Left lobe of liver (tissue), 2 donors: ENCODE measurements at regions not wholly inside any gene's neighbourhood (a gene's known extent, or its start where the extent isn't known, plus 50 kb on each side); places are given as distances from the start of the nearest gene placed in this dataset.

Experiments
- ATAC-seq: fragments of 200-7000 bp; cut with Tn5 transposase; one replicate; pipeline ENCODE4 v1.9.1; 2020; ENCODE audit warnings: mild to moderate bottlenecking, moderate library complexity
- DNase-seq: peaks from one replicate; pipeline ENCODE4 v3.0.0-alpha.2; 2020; ENCODE audit warnings: low spot score
- donor health status: DM: no; HTN: no; CAD: no; lungs with moderate emphysema.
- donor health status: DM: no; HTN: yes; CAD: no.

DNA sequence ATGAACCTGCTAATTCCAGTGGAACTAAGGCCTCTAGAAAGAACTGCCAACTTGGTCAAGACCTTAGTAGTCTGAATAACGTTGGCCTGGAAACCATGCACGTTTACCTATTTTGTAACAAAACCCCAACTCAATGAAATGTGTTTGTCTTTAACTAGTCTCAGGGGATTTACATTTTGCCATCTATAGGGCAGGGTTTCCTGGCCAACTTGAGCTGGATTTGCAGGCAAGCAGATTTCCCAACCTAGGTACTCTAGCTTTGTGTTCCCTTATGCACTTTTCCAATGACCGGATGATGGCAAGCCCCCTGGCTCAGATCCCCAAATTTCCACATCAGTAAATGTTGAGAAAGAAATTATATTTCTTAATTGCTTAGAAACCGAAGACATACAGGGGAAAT lies 114.5 kb downstream of the IRS2 start:
- no peak for DNase-seq
- ATAC-seq, result no peak

DNA sequence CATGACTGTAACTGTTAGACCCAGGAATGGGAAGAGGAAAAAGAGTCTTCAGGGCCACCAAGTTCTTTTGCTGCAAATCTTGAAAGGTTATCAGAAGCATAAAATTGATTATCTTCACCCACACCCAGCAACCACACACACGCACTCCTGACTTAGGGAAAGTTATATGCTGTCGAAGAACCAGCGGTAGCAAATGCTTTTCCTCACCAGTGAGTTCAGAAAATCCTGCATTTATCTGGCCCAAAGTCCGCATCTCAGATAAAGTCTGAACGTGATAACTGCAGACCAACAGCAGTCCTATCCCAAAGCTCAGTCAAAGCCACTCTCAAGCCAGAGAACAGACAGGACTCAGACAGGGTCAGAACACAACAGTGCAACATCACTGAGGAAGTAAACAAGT lies 115.6 kb downstream of the IRS2 start:
- DNase-seq (no peak), ATAC-seq (no peak)

DNA sequence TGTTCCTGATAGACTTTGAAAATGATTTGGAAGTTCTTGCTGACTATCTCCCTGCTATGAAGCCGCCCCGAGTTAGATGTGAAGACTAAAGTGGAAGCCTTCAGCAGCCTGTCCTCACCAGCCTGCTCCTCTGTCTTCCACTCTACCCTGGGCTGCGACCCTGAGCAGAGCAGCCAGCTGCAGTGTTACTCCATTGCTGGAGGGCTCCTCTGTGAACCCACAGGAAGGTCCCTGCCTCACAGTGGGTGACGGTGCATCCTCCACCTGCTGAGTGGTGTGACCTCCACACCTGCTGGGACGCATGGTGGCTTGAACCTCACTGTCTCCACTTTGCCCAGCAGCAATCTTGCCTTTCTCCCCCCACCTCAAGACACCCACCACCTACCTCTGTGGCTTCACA lies 116.4 kb downstream of the IRS2 start:
- DNase-seq (no peak), ATAC-seq (no peak)

DNA sequence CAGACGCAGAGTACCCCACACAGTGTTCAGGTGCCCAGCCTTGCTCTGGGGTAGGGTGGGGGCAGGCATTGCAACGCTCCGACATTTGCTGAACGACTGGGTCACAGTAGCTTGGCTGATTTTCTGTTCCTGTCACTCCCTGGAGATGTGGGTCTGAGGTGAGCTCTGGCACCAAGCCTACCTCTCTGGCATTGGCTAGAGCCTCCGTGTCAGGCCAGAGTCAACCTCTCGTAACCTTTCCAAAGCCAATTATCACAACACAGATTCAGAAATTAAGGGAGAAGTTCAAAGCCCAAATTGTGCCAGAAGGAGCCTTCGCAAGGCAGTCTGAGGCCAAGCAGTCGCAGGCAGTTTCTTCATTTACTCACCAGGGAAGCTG lies 117.2 kb downstream of the IRS2 start:
- DNase-seq (peak; percentile 85), ATAC-seq (peak; percentile 92)

DNA sequence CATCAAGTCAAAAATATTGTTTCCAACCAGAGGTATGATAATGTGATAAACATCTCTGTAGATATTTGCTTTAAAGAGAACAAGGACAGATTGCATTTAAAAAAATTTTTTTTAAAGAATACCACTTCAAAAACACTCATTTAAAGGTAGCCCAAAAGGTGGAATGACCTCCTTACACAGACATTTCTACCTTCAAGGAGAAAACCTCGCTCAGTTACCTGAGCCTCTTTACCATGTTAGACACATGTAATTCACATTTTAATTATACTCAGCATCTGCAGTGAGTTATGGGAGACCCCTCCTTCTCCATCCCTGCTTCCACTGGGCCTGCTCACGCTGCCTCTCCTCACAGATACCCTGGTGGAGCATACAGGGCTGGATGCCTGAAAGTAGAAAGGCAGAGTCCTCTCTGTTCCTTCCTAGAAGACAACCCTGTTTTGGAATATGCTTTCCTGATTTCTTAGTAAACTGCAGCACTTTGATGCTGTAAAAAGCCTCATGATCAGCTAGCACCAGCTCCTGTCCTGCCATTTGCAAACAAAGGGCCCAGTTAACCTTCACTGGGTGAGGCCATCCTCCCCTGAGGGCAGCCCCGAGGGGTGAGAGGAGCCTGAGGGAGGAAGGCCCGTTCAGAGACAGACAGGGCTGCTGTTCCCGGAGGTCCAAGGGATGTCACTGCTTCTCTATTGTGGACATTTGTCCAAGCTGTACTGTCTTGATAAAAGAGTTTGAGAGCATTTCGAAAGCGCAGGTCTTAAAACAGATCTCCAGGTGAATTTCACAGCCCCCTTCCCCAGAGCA lies 117.8 kb downstream of the IRS2 start:
- ATAC-seq, result peak; percentile 62
- DNase-seq, result no peak

DNA sequence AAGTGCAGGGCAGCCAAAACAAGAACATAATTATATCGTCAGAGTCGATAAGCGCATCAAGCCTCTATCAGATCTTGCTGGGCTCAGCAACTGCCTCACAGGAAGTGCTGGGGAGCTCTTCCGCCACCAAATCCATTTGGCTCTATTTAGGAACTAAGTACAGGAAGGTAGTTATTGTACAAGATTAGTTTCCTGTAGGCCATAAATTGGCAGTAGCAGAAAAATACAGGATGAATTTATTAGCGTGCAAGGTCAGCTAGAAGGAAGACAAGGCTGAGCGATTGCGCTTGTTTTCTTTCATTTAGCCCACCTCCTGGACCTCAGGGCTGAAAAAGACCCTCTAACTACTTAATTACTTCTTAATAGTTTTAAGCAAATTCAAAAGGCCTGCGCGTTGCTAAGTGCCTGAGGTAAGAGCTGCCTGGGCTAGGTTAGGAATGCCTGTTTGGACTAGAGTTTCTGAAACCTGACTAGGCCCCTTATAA lies 118.5 kb downstream of the IRS2 start:
- ATAC-seq (no peak), DNase-seq (no peak)

DNA sequence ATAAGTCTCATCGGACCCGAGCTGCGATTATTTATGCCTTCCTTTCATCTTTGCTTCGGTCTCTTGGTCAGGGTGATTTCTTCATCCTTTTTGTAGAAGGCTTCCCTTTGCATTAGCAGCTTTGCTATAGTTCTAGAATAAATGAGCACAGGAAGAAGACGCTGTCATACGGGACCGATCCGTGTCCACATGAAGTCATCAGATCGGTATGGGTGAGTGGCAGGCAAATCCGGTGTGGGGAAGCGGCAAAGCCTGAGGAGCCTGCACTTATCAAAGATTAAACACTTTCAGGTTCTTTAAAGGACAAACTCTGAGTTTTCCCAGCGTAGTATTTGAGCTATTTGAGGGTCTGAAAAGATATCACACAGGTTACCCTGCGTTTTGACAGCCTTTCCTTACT lies 119.3 kb downstream of the IRS2 start:
- no peak for ATAC-seq
- DNase-seq, result no peak

DNA sequence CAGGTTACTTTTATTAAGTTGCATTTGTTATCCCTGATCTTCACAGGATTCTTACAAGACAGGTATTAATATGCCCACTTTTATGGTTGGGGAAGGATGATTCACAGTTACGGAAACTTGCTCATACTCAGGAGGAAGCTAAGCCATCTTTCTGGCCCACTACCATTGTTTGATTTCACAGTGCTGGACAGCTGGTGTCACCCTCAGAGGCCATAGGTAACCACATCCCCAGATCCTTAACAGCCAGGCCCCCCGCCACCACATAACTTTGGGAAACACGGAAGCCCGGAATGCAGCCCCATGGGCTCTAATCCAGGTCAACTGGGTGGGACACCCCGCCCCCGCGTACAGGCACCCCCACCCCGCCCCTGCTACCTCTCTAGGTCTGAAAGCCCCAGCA lies 119.7 kb downstream of the IRS2 start:
- DNase-seq, result no peak
- ATAC-seq, result no peak

DNA sequence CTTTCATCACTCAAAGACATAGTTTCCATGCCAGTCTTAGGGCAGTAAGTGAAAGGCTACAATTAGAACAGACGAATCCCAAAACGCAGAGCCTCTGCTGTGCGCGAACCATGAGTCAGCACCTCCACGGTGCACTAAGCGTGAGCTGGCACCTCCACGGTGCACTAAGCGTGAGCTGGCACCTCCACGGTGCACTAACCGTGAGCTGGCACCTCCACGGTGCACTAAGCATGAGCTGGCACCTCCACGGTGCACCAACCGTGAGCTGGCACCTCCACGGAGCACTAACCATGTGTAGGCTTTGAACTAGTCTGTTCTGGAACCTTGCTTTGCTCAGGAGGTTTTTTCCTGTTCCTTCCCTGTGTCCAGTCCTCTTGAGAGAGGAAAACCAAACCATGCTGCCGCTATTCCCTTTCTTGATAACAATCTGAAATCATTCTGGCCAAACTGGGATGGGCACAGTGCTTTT lies 120.6 kb downstream of the IRS2 start:
- DNase-seq, result no peak
- ATAC-seq, result no peak

DNA sequence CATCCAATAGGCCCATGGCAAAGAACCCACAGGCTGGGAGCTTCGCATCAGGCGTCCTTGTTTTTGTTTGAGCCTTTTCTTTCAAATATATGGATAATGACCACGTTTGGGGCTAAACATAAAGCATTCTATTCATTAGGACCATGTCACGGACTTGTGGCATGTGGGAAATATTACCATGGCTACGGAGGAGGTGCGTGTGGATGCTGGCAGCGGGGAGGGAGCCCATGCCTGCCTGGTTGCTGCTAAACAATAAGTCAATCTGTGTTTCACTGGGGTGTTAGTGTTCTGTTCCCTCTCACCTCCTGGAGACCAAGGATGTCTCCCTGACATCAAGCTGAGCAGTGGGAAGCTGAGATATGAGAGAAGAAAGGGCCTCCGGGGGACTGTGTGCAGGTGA lies 121.1 kb downstream of the IRS2 start:
- DNase-seq, result no peak
- no peak for ATAC-seq

DNA sequence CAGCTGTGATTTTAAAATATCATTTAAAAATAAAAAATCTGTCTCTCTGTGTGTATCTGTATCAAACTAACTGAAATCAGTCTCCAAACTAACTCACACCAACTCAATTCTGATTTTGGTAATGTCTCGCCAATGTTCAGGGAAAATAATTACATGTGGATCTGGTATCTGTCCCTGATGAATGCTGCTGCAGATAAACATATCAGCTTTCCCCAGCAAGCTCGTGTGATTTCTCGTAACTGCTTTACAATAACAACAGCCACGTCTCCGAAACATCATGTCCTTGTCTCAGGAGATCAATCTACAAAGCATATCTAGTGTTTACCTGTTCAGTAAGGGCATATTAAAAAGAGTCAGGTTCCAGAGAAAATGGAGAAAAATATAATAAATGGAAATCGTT lies 129.0 kb downstream of the IRS2 start:
- ATAC-seq (no peak), DNase-seq (no peak)

DNA sequence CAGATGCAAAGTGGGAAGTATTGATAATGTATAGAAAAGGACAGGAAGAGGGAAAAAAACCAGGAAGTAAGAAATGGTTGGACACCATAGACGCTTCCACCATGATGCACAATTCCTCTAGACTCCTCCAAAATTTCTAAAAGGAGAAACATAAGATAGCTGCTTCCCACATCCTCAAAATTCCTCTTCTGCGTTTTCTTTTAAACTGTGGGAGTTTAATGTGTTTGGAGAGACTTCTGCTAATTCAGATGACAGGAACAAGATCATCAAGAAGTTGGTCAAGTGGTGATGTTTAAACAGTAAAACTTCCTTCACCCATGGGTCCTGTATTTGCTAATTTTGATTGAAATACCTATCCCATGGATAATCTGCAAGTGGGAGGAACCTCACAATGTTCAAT lies 130.2 kb downstream of the IRS2 start:
- ATAC-seq (no peak), DNase-seq (no peak)

DNA sequence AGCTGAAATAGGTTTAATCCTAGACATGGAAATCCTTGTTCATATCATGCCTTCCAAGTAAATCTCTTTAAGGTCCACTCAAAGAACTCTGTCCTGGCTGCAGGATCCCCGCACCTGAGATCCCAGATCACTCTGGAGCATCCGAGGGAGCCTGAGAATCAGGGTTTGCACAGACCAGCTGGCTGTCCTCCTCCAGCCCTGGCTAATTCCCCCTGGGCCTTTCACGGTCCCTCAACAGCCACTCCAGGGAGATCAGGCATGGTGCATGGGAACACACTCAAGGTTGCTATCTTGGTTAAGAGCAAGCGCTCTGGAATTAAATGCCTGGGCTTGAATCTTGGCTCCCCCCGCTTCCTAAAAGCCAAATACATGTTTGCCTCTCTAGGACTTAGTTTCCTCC lies 130.8 kb downstream of the IRS2 start:
- DNase-seq (no peak), ATAC-seq (no peak)

DNA sequence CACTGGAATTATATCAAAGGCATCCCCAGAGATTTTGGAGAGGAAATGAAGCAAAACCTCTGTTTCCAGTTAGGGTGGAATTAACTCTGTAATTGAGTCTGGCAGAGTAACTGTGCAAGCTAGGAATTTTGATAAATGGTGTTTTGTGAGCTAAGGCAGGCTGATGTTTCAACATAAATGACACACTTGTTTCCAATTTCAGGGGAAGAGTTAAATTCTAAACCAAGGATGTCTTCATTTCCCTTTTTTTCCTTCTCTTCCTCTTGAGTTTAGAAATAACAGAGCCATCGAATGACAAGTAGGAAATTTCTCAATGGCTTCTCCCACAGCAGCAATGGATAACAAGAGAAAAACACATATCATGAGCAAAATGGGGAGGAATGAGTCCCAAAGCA lies 131.2 kb downstream of the IRS2 start:
- DNase-seq, result no peak
- no peak for ATAC-seq

DNA sequence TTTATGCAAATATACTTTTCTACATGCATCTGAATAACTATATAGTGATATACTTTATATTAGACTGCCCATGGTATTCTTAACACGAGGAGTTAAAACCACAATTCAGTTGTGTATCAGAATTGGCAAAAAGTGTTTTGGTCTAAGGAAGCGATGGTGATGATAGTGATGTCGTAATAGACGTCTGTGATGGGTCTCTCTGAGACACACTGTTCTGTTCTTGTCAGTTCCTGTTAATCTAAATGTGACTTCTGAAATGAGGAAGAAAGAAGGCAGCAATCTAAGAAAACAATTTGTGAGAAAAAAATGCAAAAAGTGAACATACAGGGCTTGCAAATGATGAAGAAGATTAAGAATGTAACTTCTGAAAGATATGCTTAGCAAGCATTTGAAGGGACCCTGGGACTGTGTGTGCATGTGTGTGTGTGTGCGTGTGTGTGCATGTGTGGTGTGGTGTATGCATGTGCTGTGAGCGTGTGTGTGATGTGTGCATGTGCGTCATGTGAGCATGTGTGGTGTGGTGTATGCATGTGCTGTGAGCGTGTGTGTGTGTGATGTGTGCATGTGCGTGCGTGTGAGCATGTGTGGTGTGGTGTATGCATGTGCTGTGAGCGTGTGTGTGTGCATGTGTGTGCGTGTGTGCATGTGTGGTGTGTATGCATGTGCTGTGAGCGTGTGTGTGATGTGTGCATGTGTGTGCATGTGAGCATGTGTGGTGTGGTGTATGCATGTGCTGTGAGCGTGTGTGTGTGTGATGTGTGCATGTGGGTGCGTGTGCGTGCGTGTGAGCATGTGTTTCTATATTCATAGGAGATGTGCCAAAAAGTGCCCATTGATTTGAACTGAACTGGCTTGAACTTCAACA lies 131.8 kb downstream of the IRS2 start:
- peak; percentile 9 for ATAC-seq
- no peak for DNase-seq

DNA sequence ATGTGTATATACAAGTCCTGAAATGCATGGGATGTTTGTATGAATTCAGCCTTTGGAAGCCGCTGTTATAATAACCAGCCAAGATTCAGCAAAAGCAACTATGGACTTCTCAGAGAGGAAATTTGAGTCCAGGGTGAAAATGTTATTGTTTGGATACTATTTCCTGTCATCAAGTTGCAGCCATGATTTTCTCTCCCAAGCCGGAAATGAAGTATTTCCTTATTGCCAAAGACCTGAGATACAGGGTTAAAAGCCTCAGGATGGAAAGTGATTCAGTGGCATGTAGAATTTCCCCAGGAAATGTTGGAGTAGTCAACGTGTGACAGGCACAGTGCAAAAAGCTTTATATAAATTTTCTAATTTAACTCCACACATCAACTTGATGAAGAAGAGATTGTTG lies 133.9 kb downstream of the IRS2 start:
- ATAC-seq (no peak), DNase-seq (no peak)

DNA sequence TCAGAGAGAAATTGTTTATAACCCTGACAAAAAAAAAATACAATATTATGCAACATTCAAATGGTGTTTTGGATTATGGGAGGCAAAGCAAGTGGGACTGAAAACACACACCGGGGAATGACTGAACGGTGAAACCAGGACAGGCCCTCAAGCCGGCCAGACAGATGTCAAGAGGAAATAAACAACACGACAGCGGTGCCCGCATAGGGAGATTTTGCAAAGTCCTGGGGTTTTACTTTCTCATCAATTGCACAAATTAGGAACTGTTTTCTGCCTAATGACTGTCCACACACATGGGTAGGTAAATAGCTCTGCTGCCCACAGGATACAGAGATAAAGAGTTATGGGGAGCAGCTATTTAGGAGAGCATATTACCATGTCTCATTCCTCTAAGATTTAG lies 134.5 kb downstream of the IRS2 start:
- no peak for ATAC-seq
- DNase-seq, result no peak

DNA sequence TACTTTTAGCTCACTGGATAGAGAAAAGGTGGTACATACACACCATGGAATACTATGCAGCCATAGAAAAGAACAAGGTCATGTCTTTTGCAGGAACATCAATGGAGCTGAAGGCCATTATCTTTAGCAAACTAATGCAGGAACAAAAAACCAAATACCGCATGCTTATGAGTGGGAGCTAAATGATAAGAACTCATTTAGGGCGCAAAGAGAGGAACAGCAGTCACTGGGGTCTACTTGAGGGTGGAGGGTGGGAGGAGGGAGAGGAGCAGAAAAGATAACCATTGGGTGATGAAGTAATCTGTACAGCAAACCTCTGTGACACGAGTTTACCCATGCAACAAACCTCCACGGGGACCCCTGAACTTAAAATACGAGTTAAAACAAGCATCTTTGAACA lies 135.1 kb downstream of the IRS2 start:
- no peak for ATAC-seq
- DNase-seq, result no peak

DNA sequence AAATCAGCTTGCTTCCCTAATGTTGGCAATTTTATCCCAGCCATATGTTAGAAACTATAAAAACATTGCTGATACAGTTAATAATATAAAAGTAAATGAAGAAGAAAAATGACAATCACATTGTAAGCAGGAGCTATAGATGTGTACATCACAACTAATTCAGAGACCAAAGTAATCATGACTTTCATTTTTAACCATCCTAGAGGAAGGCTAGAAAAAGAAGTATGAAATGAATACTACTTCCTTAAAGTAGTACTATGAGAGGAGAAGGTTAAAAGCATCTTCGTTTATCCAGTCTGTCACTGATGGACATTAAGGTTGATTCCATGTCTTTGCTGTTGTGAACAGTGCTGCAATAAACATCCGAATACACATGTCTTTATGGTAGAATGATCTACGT lies 135.5 kb downstream of the IRS2 start:
- no peak for DNase-seq
- ATAC-seq, result no peak

DNA sequence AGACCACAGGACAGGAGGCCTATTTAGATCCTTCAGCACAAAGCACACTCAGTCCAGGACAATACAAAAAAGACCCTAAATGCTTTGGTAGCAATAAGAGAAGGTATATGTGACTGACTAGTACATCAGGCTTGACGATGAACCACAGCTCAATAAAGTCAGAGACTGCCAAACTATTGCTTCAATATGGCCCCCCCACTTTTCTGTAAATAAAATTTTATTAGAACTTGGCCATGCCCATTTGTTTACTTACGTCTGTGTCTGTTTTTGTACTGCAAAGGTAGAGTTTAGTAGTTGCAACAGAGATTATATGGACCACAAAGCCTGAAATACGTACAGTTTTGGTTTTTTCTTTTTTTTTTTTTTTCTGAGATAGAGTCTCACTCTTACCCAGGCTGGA lies 136.7 kb downstream of the IRS2 start:
- ATAC-seq (peak; percentile 82), DNase-seq (no peak)

DNA sequence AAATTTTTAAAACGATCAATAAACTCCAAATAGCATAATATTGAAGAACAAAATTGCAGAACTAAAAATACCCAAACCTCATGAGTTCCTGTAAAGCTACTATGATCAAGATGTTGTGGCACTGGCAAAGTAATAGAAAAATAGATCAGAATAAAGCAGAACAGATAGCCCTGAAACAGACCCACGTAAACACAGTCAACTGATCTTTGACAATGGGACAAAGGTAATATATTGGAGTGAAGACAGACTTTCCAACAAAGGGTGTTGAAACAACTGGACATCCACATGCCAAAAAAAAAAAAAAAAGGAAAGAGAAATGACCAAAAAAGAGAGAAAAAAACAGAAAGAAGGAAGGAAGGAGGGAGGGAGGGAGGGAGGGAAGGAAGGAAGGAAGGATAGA lies 138.7 kb downstream of the IRS2 start:
- ATAC-seq (peak; percentile 16), DNase-seq (no peak)

DNA sequence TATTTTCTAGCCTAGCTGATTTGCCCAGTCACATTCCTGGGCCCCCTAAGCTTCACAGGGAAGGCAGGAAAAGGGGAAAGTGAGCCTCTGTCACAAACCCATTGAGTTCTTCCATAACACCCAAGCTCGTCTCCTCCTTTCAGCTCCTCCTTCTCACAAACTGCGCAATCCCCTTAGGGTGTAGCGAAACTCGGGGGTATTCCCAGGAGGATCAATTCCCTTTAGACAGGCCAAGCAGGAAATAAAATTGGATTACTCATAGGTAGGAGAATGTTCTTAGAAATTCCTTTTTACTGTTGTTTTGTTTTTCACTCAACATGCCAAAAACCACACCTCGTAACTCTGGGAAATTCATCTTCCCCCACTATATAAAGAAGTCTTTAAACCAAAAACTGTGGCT lies 139.3 kb downstream of the IRS2 start:
- no peak for DNase-seq
- ATAC-seq, result no peak
